Prostate gland (tissue), 2 donors: ENCODE measurements at regions not wholly inside any gene's neighbourhood (a gene's known extent, or its start where the extent isn't known, plus 50 kb on each side); places are given as distances from the start of the nearest gene placed in this dataset.

Experiments used
- POLR2A ChIP-seq: fragments of 450-650 bp; IDR thresholded peaks from one replicate; pipeline ENCODE4 v1.6.1; 2016; ENCODE audit warnings: antibody characterized with exemption, mild to moderate bottlenecking
- TF ChIP-seq, protein P1 (sequence below), 4 experiments: fragments of 200-600 bp in 2 of 4; fragments of 450-650 bp in 2 of 4; sonication (generic) in 2 of 4; IDR thresholded peaks; 1 replicate in 3 of 4; 2 replicates in 1 of 4; pipeline ENCODE4 v1.5.1; 2016 to 2019; ENCODE audit warnings: antibody characterized with exemption in 4 of 4, mild to moderate bottlenecking in 2 of 4, moderate library complexity in 2 of 4

DNA sequence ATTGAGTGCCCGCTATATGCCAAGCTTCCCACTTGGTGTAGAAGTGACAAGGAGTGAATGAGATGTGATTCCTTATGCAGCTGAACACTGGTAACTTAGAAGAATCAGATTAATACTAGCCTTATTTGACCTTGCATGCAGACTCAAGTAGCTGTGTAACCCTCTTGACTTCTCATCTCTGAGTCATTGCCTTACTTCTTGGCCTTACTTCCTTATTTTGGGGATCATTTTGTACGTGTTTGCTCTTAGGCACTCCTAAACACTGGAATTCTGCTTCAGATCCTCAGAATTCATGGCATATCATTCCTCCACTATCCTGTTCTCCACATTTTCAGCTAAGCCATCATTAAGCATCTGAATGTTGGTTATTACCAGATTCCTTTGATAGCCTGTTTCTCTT, 948.9 kb upstream of the ARRDC3 start:
- TF ChIP-seq, protein P1, sequence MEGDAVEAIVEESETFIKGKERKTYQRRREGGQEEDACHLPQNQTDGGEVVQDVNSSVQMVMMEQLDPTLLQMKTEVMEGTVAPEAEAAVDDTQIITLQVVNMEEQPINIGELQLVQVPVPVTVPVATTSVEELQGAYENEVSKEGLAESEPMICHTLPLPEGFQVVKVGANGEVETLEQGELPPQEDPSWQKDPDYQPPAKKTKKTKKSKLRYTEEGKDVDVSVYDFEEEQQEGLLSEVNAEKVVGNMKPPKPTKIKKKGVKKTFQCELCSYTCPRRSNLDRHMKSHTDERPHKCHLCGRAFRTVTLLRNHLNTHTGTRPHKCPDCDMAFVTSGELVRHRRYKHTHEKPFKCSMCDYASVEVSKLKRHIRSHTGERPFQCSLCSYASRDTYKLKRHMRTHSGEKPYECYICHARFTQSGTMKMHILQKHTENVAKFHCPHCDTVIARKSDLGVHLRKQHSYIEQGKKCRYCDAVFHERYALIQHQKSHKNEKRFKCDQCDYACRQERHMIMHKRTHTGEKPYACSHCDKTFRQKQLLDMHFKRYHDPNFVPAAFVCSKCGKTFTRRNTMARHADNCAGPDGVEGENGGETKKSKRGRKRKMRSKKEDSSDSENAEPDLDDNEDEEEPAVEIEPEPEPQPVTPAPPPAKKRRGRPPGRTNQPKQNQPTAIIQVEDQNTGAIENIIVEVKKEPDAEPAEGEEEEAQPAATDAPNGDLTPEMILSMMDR (IDR thresholded peaks at IDR 0.05), result no peak
- TF ChIP-seq POLR2A, result no peak
